Left renal pelvis (tissue), 4 donors: ENCODE measurements at regions not wholly inside any gene's neighbourhood (a gene's known extent, or its start where the extent isn't known, plus 50 kb on each side); places are given as distances from the start of the nearest gene placed in this dataset.

Experiments used
- DNase-seq, 4 donors: peaks; one replicate each; pipeline ENCODE4 v3.0.0-alpha.2; 2013; ENCODE audit warnings: low read depth in 4 of 4, low spot score in 3 of 4

- no peak for DNase-seq
Measured at GRCh38 chr3:139737682-139738361, 60.0 kb upstream of the NMNAT3 start.

- DNase-seq: no peak
Measured at GRCh38 chr3:139735191-139735590, 57.4 kb upstream of the NMNAT3 start.

DNA sequence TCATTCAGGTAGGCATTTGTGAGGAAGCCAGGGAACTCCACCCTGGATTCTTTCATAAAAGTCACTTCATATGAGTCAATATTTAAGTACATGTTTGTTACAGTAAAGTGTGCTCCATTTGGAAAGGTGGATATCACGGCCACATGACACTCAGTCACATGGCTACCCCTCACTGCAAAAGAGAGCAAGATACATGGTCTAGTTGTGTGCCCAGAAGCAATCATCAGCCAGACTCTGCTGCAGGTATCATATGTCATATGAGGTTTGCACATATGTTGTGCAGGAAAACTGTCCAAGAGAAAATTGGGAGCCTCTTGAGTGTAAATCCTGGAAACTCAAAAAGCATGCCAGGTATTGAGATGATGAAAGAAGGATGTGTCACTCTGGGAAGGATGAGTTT is 55.0 kb upstream of the NMNAT3 start:
- no peak for DNase-seq

DNA sequence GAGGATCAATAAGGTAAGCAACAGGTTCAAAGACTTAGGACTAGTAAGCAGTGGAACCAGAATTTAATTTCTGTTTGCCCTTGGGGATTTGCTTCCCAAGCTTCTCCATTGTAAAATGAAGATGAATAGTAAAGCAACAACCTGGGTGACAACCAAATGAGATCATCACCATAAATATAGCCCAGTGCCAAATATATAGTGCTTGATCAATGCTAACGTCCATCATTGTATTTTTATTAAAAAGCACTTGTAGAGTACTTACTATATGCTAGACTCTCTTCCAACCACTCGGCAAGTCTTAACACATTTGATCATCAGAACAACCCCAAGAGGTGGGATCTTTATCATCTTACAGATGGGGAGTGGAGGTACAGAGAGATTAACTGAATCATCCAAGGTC is 51.5 kb upstream of the NMNAT3 start:
- DNase-seq: no peak

GRCh38 chr3:139728414-139728813 is 50.6 kb upstream of the NMNAT3 start:
- no peak for DNase-seq
